ENCODE measurements at regions not wholly inside any gene's neighbourhood (a gene's known extent, or its start where the extent isn't known, plus 50 kb on each side); places are given as distances from the start of the nearest gene placed in this dataset.

DNA sequence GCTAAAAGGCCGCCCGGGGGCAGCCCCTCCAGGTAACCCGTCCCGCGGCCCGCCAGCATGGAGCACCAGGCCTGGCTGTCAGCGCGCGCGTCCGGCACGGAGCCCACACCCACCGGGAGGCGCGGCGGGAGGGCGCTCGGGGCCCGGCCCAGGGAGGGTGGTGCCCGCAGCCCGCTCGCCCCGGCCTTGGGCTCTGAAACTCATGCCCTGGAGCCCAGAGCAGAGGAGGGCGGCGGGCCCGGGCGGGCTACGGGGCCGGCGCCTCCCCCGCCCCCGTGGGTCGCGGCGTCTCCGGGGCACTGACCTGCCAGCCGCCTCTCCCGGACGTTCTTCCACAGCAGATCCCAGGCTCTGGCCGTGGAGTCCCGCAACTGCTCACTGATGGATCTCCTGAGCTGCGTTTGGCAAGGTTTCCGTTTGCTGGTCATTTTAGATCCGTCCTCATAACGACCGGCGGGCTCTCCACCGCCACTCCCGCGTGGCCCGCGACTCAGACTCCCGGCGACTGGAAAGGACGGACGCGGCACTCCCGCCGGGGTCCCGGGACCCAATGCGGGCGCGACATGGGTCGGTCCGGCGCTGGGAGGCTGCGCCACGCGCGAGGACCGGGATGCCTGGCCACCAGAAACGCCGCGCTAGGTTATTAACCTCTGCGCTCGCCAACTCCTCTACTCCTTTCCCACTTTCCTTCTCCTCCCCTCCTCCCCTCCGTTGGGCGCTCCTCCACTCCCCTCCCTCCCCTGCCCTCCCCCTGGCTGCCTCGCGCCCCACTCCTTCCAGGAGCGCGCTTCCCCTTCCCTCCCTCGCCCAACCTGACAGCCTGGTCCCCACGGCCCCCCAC lies 64.7 kb upstream of the STARD13 start:
- no peaks in the 10 kb centered on the region for H3K36me3 Mint-ChIP-seq (ENCODE audit: low read depth, unreplicated experiment)
- Histone ChIP-seq H3K9ac (ENCODE audit: low read length) (peak overlapping the region; percentile 93), H3K36me3 (ENCODE audit: insufficient read depth, low read length) (no peaks in the 10 kb centered on the region), H4K20me1 (ENCODE audit: insufficient read depth, low read length) (no peaks in the 10 kb centered on the region), H3K9me3 (ENCODE audit: insufficient read depth, low read depth, low read length) (no peaks in the 10 kb centered on the region), H2AFZ (ENCODE audit: low read depth, low read length) (peak overlapping the region; percentile 96), H3K4me2 (ENCODE audit: low read length) (peak overlapping the region; percentile 79), H3K4me3 (ENCODE audit: insufficient read depth, low read depth, low read length) (peak overlapping the region; percentile 88), H3K27ac (ENCODE audit: low read depth, low read length) (peak overlapping the region; percentile 72), H3K4me1 (ENCODE audit: insufficient read depth, low read length) (peaks cover 11% of the 10 kb centered on the region), H3K27me3 (ENCODE audit: insufficient read depth, low read length) (no peaks in the 10 kb centered on the region), H3K79me2 (ENCODE audit: insufficient read depth, low read length) (peaks cover 23% of the 10 kb centered on the region)
- no peak for FAIRE-seq
- peak overlapping the region; percentile 85 for H3K4me3 Mint-ChIP-seq (ENCODE audit: unreplicated experiment)
- no peak overlapping the region for H3K27ac Mint-ChIP-seq (ENCODE audit: unreplicated experiment)
- peaks cover 10% of the 10 kb centered on the region for H3K27me3 Mint-ChIP-seq (ENCODE audit: low read depth, unreplicated experiment)
- no peaks in the 10 kb centered on the region for H3K9me3 Mint-ChIP-seq (ENCODE audit: unreplicated experiment)
- peaks cover 4% of the 10 kb centered on the region for H3K4me1 Mint-ChIP-seq (ENCODE audit: low read depth, unreplicated experiment)
- TF ChIP-seq, protein P1, sequence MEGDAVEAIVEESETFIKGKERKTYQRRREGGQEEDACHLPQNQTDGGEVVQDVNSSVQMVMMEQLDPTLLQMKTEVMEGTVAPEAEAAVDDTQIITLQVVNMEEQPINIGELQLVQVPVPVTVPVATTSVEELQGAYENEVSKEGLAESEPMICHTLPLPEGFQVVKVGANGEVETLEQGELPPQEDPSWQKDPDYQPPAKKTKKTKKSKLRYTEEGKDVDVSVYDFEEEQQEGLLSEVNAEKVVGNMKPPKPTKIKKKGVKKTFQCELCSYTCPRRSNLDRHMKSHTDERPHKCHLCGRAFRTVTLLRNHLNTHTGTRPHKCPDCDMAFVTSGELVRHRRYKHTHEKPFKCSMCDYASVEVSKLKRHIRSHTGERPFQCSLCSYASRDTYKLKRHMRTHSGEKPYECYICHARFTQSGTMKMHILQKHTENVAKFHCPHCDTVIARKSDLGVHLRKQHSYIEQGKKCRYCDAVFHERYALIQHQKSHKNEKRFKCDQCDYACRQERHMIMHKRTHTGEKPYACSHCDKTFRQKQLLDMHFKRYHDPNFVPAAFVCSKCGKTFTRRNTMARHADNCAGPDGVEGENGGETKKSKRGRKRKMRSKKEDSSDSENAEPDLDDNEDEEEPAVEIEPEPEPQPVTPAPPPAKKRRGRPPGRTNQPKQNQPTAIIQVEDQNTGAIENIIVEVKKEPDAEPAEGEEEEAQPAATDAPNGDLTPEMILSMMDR (IDR thresholded peaks at IDR 0.05; ENCODE audit: insufficient read depth, low read depth, low read length), result no peak
- no peak for TF ChIP-seq EZH2 (IDR thresholded peaks at IDR 0.05; ENCODE audit: insufficient read depth, low read length)
- DNase-seq (ENCODE audit: low read depth), result peak; percentile 22

DNA sequence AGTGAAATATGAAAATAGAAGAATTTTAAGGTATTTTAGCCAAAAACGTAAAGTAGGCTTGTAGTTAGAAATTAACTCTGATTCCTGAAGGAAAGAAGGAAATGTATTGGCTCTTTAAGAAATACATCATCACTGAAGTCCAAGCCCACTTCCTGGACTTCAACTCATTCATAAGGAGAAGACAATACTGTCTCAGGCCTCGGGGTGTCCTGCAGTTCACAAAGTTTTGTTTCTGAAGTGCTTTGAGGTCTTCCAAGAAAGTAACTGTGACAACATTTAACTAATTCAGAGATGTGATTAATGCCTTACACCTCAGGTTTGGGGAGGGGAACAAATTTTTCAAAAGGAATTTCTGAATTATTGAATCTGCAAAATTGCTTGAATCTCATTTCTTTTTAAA lies 65.8 kb upstream of the STARD13 start:
- TF ChIP-seq EZH2 (IDR thresholded peaks at IDR 0.05; ENCODE audit: insufficient read depth, low read length), result no peak
- H3K4me1 ChIP-seq (ENCODE audit: insufficient read depth, low read length), result peaks cover 11% of the 10 kb centered on the region
- DNase-seq (ENCODE audit: low read depth) (peak; percentile 55), FAIRE-seq (no peak)
- H3K27ac ChIP-seq (ENCODE audit: low read depth, low read length), result no peak overlapping the region
- H4K20me1 ChIP-seq (ENCODE audit: insufficient read depth, low read length), result no peaks in the 10 kb centered on the region
- peaks cover 4% of the 10 kb centered on the region for H3K4me1 Mint-ChIP-seq (ENCODE audit: low read depth, unreplicated experiment)
- no peaks in the 10 kb centered on the region for H3K9me3 ChIP-seq (ENCODE audit: insufficient read depth, low read depth, low read length)
- no peak overlapping the region for H3K9ac ChIP-seq (ENCODE audit: low read length)
- no peaks in the 10 kb centered on the region for H3K36me3 ChIP-seq (ENCODE audit: insufficient read depth, low read length)
- H3K4me2 ChIP-seq (ENCODE audit: low read length), result peak overlapping the region; percentile 79
- no peaks in the 10 kb centered on the region for H3K9me3 Mint-ChIP-seq (ENCODE audit: unreplicated experiment)
- no peaks in the 10 kb centered on the region for H3K36me3 Mint-ChIP-seq (ENCODE audit: low read depth, unreplicated experiment)
- H3K4me3 ChIP-seq (ENCODE audit: insufficient read depth, low read depth, low read length), result peak overlapping the region; percentile 88
- H3K4me3 Mint-ChIP-seq (ENCODE audit: unreplicated experiment), result peak overlapping the region; percentile 85
- H3K27me3 Mint-ChIP-seq (ENCODE audit: low read depth, unreplicated experiment), result peaks cover 10% of the 10 kb centered on the region
- no peak overlapping the region for H3K27ac Mint-ChIP-seq (ENCODE audit: unreplicated experiment)
- H3K27me3 ChIP-seq (ENCODE audit: insufficient read depth, low read length), result no peaks in the 10 kb centered on the region
- peaks cover 20% of the 10 kb centered on the region for H3K79me2 ChIP-seq (ENCODE audit: insufficient read depth, low read length)
- H2AFZ ChIP-seq (ENCODE audit: low read depth, low read length), result peak overlapping the region; percentile 8

DNA sequence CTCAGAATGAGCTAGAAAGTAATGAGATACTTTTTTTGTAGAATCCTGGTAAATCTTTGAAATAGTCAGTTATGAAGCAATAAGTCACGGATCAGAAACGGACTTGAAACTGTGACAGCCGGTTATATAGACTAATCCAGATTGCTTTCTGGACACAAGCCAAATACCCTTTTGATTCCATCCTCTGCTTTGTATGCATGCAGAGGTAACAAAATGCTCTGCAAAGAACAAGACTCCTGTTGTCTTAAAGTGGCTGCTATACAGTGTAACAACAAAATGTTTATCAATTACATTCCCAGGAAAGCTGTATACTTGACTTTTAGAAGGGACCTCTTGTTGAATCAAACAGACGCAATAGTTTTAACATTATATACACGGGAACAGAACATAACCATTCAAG lies 66.5 kb upstream of the STARD13 start:
- no peak for FAIRE-seq
- no peaks in the 10 kb centered on the region for H3K27me3 ChIP-seq (ENCODE audit: insufficient read depth, low read length)
- H3K27ac Mint-ChIP-seq (ENCODE audit: unreplicated experiment), result no peak overlapping the region

More for the DNA sequence above, 66.5 kb upstream of the STARD13 start:
- Histone ChIP-seq H2AFZ (ENCODE audit: low read depth, low read length) (no peak overlapping the region), H3K4me1 (ENCODE audit: insufficient read depth, low read length) (peaks cover 11% of the 10 kb centered on the region), H3K9ac (ENCODE audit: low read length) (no peak overlapping the region), H4K20me1 (ENCODE audit: insufficient read depth, low read length) (no peaks in the 10 kb centered on the region), H3K79me2 (ENCODE audit: insufficient read depth, low read length) (peaks cover 20% of the 10 kb centered on the region), H3K4me3 (ENCODE audit: insufficient read depth, low read depth, low read length) (no peak overlapping the region), H3K36me3 (ENCODE audit: insufficient read depth, low read length) (no peaks in the 10 kb centered on the region), H3K27ac (ENCODE audit: low read depth, low read length) (no peak overlapping the region), H3K4me2 (ENCODE audit: low read length) (no peak overlapping the region), H3K9me3 (ENCODE audit: insufficient read depth, low read depth, low read length) (no peaks in the 10 kb centered on the region)
- Mint-ChIP-seq H3K4me1 (ENCODE audit: low read depth, unreplicated experiment) (peaks cover 4% of the 10 kb centered on the region), H3K36me3 (ENCODE audit: low read depth, unreplicated experiment) (no peaks in the 10 kb centered on the region), H3K9me3 (ENCODE audit: unreplicated experiment) (no peaks in the 10 kb centered on the region), H3K27me3 (ENCODE audit: low read depth, unreplicated experiment) (peaks cover 10% of the 10 kb centered on the region), H3K4me3 (ENCODE audit: unreplicated experiment) (no peak overlapping the region)
- DNase-seq (ENCODE audit: low read depth), result no peak
- TF ChIP-seq, protein P1 (IDR thresholded peaks at IDR 0.05; ENCODE audit: insufficient read depth, low read depth, low read length), result no peak
- TF ChIP-seq EZH2 (IDR thresholded peaks at IDR 0.05; ENCODE audit: insufficient read depth, low read length), result no peak
